Tibial nerve (tissue), 4 donors: ENCODE measurements at regions not wholly inside any gene's neighbourhood (a gene's known extent, or its start where the extent isn't known, plus 50 kb on each side); places are given as distances from the start of the nearest gene placed in this dataset.

Experiments
- DNase-seq, 2 donors: peaks; one replicate each; pipeline ENCODE4 v3.0.0-alpha.2; 2019; ENCODE audit warnings: low spot score in 2 of 2
- H3K27ac ChIP-seq, 4 donors: fragments of 200-600 bp; sonication (generic) in 3 of 4; one replicate each; pipeline ENCODE4 v1.5.1; 2017 to 2019; ENCODE audit warnings: mild to moderate bottlenecking in 1 of 4
- H3K27me3 ChIP-seq, 2 donors: fragments of 200-600 bp; sonication (generic) in 1 of 2; one replicate each; pipeline versions ENCODE4 v1.5.1 to v1.6.0; 2017 to 2019
- H3K36me3 ChIP-seq, 3 donors: fragments of 200-600 bp; sonication (generic); one replicate each; pipeline ENCODE4 v1.5.1; 2018 to 2019
- H3K4me1 ChIP-seq, 4 donors: fragments of 200-600 bp; sonication (generic) in 3 of 4; one replicate each; pipeline ENCODE4 v1.5.1; 2017 to 2019
- H3K4me3 ChIP-seq, 4 donors: fragments of 200-600 bp; sonication (generic) in 3 of 4; one replicate each; pipeline ENCODE4 v1.5.1; 2017 to 2019; ENCODE audit warnings: mild to moderate bottlenecking in 1 of 4, moderate library complexity in 1 of 4
- H3K9me3 ChIP-seq, 4 donors: fragments of 200-600 bp; sonication (generic) in 3 of 4; one replicate each; pipeline ENCODE4 v1.5.1; 2017 to 2019
- EP300 ChIP-seq, 2 donors: sonication (generic); formaldehyde crosslinking; IDR thresholded peaks; one replicate each; pipeline ENCODE4 v1.6.1; 2017; ENCODE audit warnings: antibody characterized with exemption in 2 of 2, mild to moderate bottlenecking in 1 of 2
- POLR2A ChIP-seq, 2 donors: fragments of 450-650 bp; IDR thresholded peaks; one replicate each; pipeline ENCODE4 v1.6.1; 2017; ENCODE audit warnings: antibody characterized with exemption in 2 of 2, mild to moderate bottlenecking in 2 of 2, moderate library complexity in 2 of 2
- WGBS, 2 donors: methylation state at CpG; one replicate each; pipeline ENCODE4 v1.1.5; 2018; 5-methylcytosine and 5-hydroxymethylcytosine counted together
- TF ChIP-seq, protein P1 (sequence below), 5 experiments: fragments of 200-600 bp in 3 of 5; fragments of 450-650 bp in 2 of 5; sonication (generic) in 3 of 5; IDR thresholded peaks; one replicate each; pipeline ENCODE4 v1.5.1; 2016 to 2019; ENCODE audit warnings: antibody characterized with exemption in 5 of 5, mild to moderate bottlenecking in 3 of 5, moderate library complexity in 2 of 5

- Histone ChIP-seq H3K27me3 (no peaks in the 10 kb centered on the region), H3K9me3 (peaks cover 0 to 10% (median 0%) of the 10 kb centered on the region in 4 donors), H3K27ac (no peak overlapping the region), H3K36me3 (no peaks in the 10 kb centered on the region), H3K4me1 (no peaks in the 10 kb centered on the region), H3K4me3 (no peak overlapping the region)
- 48 to 50% methylated on average over 3 of the region's 3 CpGs for whole genome bisulfite sequencing, 2 donors
- TF ChIP-seq, protein P1, sequence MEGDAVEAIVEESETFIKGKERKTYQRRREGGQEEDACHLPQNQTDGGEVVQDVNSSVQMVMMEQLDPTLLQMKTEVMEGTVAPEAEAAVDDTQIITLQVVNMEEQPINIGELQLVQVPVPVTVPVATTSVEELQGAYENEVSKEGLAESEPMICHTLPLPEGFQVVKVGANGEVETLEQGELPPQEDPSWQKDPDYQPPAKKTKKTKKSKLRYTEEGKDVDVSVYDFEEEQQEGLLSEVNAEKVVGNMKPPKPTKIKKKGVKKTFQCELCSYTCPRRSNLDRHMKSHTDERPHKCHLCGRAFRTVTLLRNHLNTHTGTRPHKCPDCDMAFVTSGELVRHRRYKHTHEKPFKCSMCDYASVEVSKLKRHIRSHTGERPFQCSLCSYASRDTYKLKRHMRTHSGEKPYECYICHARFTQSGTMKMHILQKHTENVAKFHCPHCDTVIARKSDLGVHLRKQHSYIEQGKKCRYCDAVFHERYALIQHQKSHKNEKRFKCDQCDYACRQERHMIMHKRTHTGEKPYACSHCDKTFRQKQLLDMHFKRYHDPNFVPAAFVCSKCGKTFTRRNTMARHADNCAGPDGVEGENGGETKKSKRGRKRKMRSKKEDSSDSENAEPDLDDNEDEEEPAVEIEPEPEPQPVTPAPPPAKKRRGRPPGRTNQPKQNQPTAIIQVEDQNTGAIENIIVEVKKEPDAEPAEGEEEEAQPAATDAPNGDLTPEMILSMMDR (IDR thresholded peaks at IDR 0.05): no peak
- TF ChIP-seq POLR2A (IDR thresholded peaks at IDR 0.05) (no peak), EP300 (IDR thresholded peaks at IDR 0.05) (no peak)
- no peak for DNase-seq
Measured at GRCh38 chr1:175824079-175824478, 80.7 kb upstream of the TNR start.

DNA sequence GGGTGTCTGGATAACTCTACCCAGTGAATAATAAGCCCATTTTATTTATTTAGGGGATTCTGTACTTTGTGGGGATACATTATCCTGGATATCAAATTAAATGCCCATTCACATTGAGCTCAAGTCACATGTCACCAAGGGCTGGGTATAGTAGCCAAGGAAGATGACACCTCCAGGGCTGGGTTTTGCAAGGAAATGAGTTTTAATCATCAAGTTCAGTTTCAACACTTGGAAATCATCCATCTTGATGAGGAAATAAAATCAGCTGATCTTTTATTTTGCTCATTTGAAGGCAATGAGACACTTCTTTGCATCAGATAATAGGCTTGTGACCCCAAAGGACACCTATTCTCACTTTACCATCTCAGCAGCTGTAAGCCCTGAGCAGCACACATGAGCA lies 80.0 kb upstream of the TNR start:
- peaks cover 0 to 10% (median 0%) of the 10 kb centered on the region in 4 donors for H3K9me3 ChIP-seq
- no peak overlapping the region for H3K27ac ChIP-seq
- H3K4me3 ChIP-seq: no peak overlapping the region
- TF ChIP-seq, protein P1 (IDR thresholded peaks at IDR 0.05): no peak
- TF ChIP-seq EP300 (IDR thresholded peaks at IDR 0.05): no peak
- no peak for TF ChIP-seq POLR2A (IDR thresholded peaks at IDR 0.05)
- H3K27me3 ChIP-seq: no peaks in the 10 kb centered on the region
- no peak for DNase-seq
- H3K4me1 ChIP-seq: no peaks in the 10 kb centered on the region
- no peaks in the 10 kb centered on the region for H3K36me3 ChIP-seq

GRCh38 chr1:175822580-175822979 lies 79.2 kb upstream of the TNR start:
- Histone ChIP-seq H3K27me3 (no peaks in the 10 kb centered on the region), H3K4me1 (no peaks in the 10 kb centered on the region), H3K27ac (no peak overlapping the region), H3K36me3 (no peaks in the 10 kb centered on the region), H3K9me3 (peaks cover 0 to 6% (median 0%) of the 10 kb centered on the region in 4 donors), H3K4me3 (no peak overlapping the region)
- TF ChIP-seq, protein P1 (IDR thresholded peaks at IDR 0.05): no peak
- TF ChIP-seq POLR2A (IDR thresholded peaks at IDR 0.05) (no peak), EP300 (IDR thresholded peaks at IDR 0.05) (no peak)
- WGBS, 2 donors: 72 to 85% methylated on average over 2 of the region's 2 CpGs
- no peak for DNase-seq

GRCh38 chr1:175820456-175821025 lies 77.1 kb upstream of the TNR start:
- Histone ChIP-seq H3K4me1 (no peaks in the 10 kb centered on the region), H3K36me3 (no peaks in the 10 kb centered on the region), H3K27ac (no peak overlapping the region), H3K4me3 (no peak overlapping the region), H3K9me3 (peaks cover 0 to 6% (median 0%) of the 10 kb centered on the region in 4 donors), H3K27me3 (no peaks in the 10 kb centered on the region)
- 92 to 94% methylated on average over 6 of the region's 6 CpGs for WGBS, 2 donors
- TF ChIP-seq, protein P1 (IDR thresholded peaks at IDR 0.05): no peak
- TF ChIP-seq EP300 (IDR thresholded peaks at IDR 0.05) (no peak), POLR2A (IDR thresholded peaks at IDR 0.05) (no peak)
- no peak for DNase-seq

- Histone ChIP-seq H3K4me1 (no peaks in the 10 kb centered on the region), H3K9me3 (peaks cover 0 to 6% (median 0%) of the 10 kb centered on the region in 4 donors), H3K4me3 (no peak overlapping the region), H3K27me3 (no peaks in the 10 kb centered on the region), H3K36me3 (no peaks in the 10 kb centered on the region), H3K27ac (no peak overlapping the region)
- 34 to 68% methylated on average over 1 of the region's 1 CpG for WGBS, 2 donors
- DNase-seq: no peak
- TF ChIP-seq EP300 (IDR thresholded peaks at IDR 0.05): no peak
- no peak for TF ChIP-seq POLR2A (IDR thresholded peaks at IDR 0.05)
- TF ChIP-seq, protein P1 (IDR thresholded peaks at IDR 0.05): no peak
Measured at GRCh38 chr1:175818929-175819328, 75.5 kb upstream of the TNR start.
